Naive thymus-derived CD8-positive, alpha-beta T cell (primary cell): ENCODE measurements at regions not wholly inside any gene's neighbourhood (a gene's known extent, or its start where the extent isn't known, plus 50 kb on each side); places are given as distances from the start of the nearest gene placed in this dataset.

Experiments
- ATAC-seq, 2 donors: fragments of 150-1000 bp; cut with Tn5 transposase in 1 of 2; sonication (Bioruptor Pico), chemical (Tn5 transposase) in 1 of 2; 1 replicate in 1 of 2; 2 replicates in 1 of 2; pipeline ENCODE4 v1.10.0; 2021; ENCODE audit warnings: mild to moderate bottlenecking in 2 of 2, moderate library complexity in 2 of 2
- POLR2A ChIA-PET: fragments of 350-600 bp; sonication (Branson Sonifier 250); formaldehyde crosslinking; loops from one replicate; lab custom pipeline; 2021; ENCODE audit warnings: antibody characterized with exemption; lab: Charles Lee
- DNase-seq, 10 donors: peaks; one replicate each; pipeline versions ENCODE4 v3.0.0 to v3.0.0-alpha.2; 2020 to 2022
- H3K27ac Mint-ChIP-seq, 10 donors: one replicate each; pipeline ENCODE4 v1.8.0; 2020 to 2022; ENCODE audit warnings: mild to moderate bottlenecking in 10 of 10, mixed read lengths in 10 of 10, moderate library complexity in 4 of 10, inconsistent platforms in 1 of 10
- H3K27me3 Mint-ChIP-seq, 5 donors: one replicate each; pipeline ENCODE4 v1.8.0; 2021 to 2022; ENCODE audit warnings: mixed read lengths in 5 of 5
- H3K36me3 Mint-ChIP-seq, 3 donors: one replicate each; pipeline ENCODE4 v1.8.0; 2020 to 2022; ENCODE audit warnings: mixed read lengths in 3 of 3, mild to moderate bottlenecking in 2 of 3, inconsistent platforms in 1 of 3
- H3K4me1 Mint-ChIP-seq, 4 donors: one replicate each; pipeline ENCODE4 v1.8.0; 2021 to 2022; ENCODE audit warnings: mixed read lengths in 4 of 4
- H3K4me3 Mint-ChIP-seq, 10 donors: one replicate each; pipeline ENCODE4 v1.8.0; 2020 to 2022; ENCODE audit warnings: mild to moderate bottlenecking in 10 of 10, mixed read lengths in 10 of 10, moderate library complexity in 6 of 10, inconsistent platforms in 1 of 10
- H3K9me3 Mint-ChIP-seq, 9 donors: one replicate each; pipeline ENCODE4 v1.8.0; 2020 to 2022; ENCODE audit warnings: mixed read lengths in 9 of 9, mild to moderate bottlenecking in 3 of 9, inconsistent platforms in 1 of 9, moderate library complexity in 1 of 9

GRCh38 chrX:45760187-45760742 is 559.6 kb upstream of the DIPK2B start:
- Mint-ChIP-seq H3K4me3 (peak overlapping the region in 2 of 10 donors; percentile 53 to 55), H3K4me1 (peaks cover 10 to 93% (median 35%) of the 10 kb centered on the region in 4 donors), H3K36me3 (peaks cover 0 to 5% (median 0%) of the 10 kb centered on the region in 3 donors), H3K9me3 (no peaks in the 10 kb centered on the region), H3K27me3 (no peaks in the 10 kb centered on the region), H3K27ac (peak overlapping the region in 3 of 10 donors; percentile 27 to 83 (median 63))
- ATAC-seq (no peak), DNase-seq (no peak)
- POLR2A ChIA-PET = interaction anchor here (2.7 kb wide), 1 partner anchor 9 kb away, joined by 9 read pairs; no protein-coding TSS in a partner anchor

GRCh38 chrX:45758738-45759397 is 558.2 kb upstream of the DIPK2B start:
- Mint-ChIP-seq H3K27me3 (no peaks in the 10 kb centered on the region), H3K9me3 (no peaks in the 10 kb centered on the region), H3K4me1 (peaks cover 10 to 84% (median 35%) of the 10 kb centered on the region in 4 donors), H3K36me3 (peaks cover 0 to 5% (median 0%) of the 10 kb centered on the region in 3 donors), H3K4me3 (peak overlapping the region; percentile 47 to 89 (median 68)), H3K27ac (peak overlapping the region in 9 of 10 donors; percentile 2 to 95 (median 74))
- POLR2A ChIA-PET = interaction anchor here (2.7 kb wide), 1 partner anchor 11 kb away, joined by 9 read pairs; no protein-coding TSS in a partner anchor
- no peak for DNase-seq
- ATAC-seq = peak; percentile 48 to 50

GRCh38 chrX:45758319-45758718 is 557.6 kb upstream of the DIPK2B start:
- Mint-ChIP-seq H3K4me3 (peak overlapping the region; percentile 44 to 89 (median 62)), H3K27ac (peak overlapping the region; percentile 2 to 95 (median 70)), H3K9me3 (no peaks in the 10 kb centered on the region), H3K4me1 (peaks cover 10 to 79% (median 35%) of the 10 kb centered on the region in 4 donors), H3K27me3 (no peaks in the 10 kb centered on the region), H3K36me3 (peaks cover 0 to 5% (median 0%) of the 10 kb centered on the region in 3 donors)
- ATAC-seq = peak; percentile 37 to 54
- POLR2A ChIA-PET = interaction anchor here (2.7 kb wide), 1 partner anchor 11 kb away, joined by 9 read pairs; no protein-coding TSS in a partner anchor
- peak in 1 of 10 donors; percentile 14 for DNase-seq

GRCh38 chrX:45757272-45757671 is 556.6 kb upstream of the DIPK2B start:
- DNase-seq (no peak), ATAC-seq (no peak)
- Mint-ChIP-seq H3K9me3 (no peaks in the 10 kb centered on the region), H3K27ac (no peak overlapping the region), H3K36me3 (peaks cover 0 to 5% (median 0%) of the 10 kb centered on the region in 3 donors), H3K4me3 (no peak overlapping the region), H3K27me3 (no peaks in the 10 kb centered on the region), H3K4me1 (peaks cover 10 to 68% (median 32%) of the 10 kb centered on the region in 4 donors)
- POLR2A ChIA-PET = no interaction called here

- ATAC-seq (no peak), DNase-seq (no peak)
- Mint-ChIP-seq H3K27me3 (no peaks in the 10 kb centered on the region), H3K4me3 (no peak overlapping the region), H3K36me3 (no peaks in the 10 kb centered on the region), H3K9me3 (no peaks in the 10 kb centered on the region), H3K27ac (peak overlapping the region in 1 of 10 donors; percentile 58), H3K4me1 (peaks cover 10 to 65% (median 31%) of the 10 kb centered on the region in 4 donors)
- POLR2A ChIA-PET = no interaction called here
Observed at GRCh38 chrX:45756557-45756956, 555.9 kb upstream of the DIPK2B start.

GRCh38 chrX:45755703-45756102 is 555.0 kb upstream of the DIPK2B start:
- peaks cover 8 to 58% (median 30%) of the 10 kb centered on the region in 4 donors for H3K4me1 Mint-ChIP-seq
- no peak for ATAC-seq
- no peaks in the 10 kb centered on the region for H3K27me3 Mint-ChIP-seq
- DNase-seq = no peak
- POLR2A ChIA-PET = no interaction called here
- H3K4me3 Mint-ChIP-seq = peak overlapping the region in 1 of 10 donors; percentile 2
- H3K9me3 Mint-ChIP-seq = no peaks in the 10 kb centered on the region
- no peaks in the 10 kb centered on the region for H3K36me3 Mint-ChIP-seq
- peak overlapping the region in 1 of 10 donors; percentile 16 for H3K27ac Mint-ChIP-seq

GRCh38 chrX:45751156-45751555 is 550.5 kb upstream of the DIPK2B start:
- no peaks in the 10 kb centered on the region for H3K27me3 Mint-ChIP-seq
- peaks cover 2 to 29% (median 9%) of the 10 kb centered on the region in 4 donors for H3K4me1 Mint-ChIP-seq
- H3K27ac Mint-ChIP-seq = no peak overlapping the region
- no peaks in the 10 kb centered on the region for H3K9me3 Mint-ChIP-seq
- H3K4me3 Mint-ChIP-seq = no peak overlapping the region
- POLR2A ChIA-PET = no interaction called here
- ATAC-seq (no peak), DNase-seq (no peak)
- no peaks in the 10 kb centered on the region for H3K36me3 Mint-ChIP-seq

- H3K27me3 Mint-ChIP-seq = no peaks in the 10 kb centered on the region
- no peak overlapping the region for H3K27ac Mint-ChIP-seq
- POLR2A ChIA-PET = no interaction called here
- ATAC-seq (no peak), DNase-seq (no peak)
- peaks cover 2 to 24% (median 8%) of the 10 kb centered on the region in 4 donors for H3K4me1 Mint-ChIP-seq
- H3K36me3 Mint-ChIP-seq = peaks cover 0 to 4% (median 0%) of the 10 kb centered on the region in 3 donors
- H3K4me3 Mint-ChIP-seq = no peak overlapping the region
- no peaks in the 10 kb centered on the region for H3K9me3 Mint-ChIP-seq
Observed at GRCh38 chrX:45750639-45751038, 550.0 kb upstream of the DIPK2B start.

- H3K4me1 Mint-ChIP-seq = peaks cover 2 to 20% (median 8%) of the 10 kb centered on the region in 4 donors
- H3K36me3 Mint-ChIP-seq = peaks cover 0 to 10% (median 0%) of the 10 kb centered on the region in 3 donors
- no peaks in the 10 kb centered on the region for H3K27me3 Mint-ChIP-seq
- DNase-seq (peak in 2 of 10 donors; percentile 26 to 27), ATAC-seq (peak in 1 of 2 donors; percentile 51)
- H3K4me3 Mint-ChIP-seq = no peak overlapping the region
- POLR2A ChIA-PET = no interaction called here
- H3K9me3 Mint-ChIP-seq = no peaks in the 10 kb centered on the region
- H3K27ac Mint-ChIP-seq = peak overlapping the region in 2 of 10 donors; percentile 48 to 66
Observed at GRCh38 chrX:45749375-45749774, 548.7 kb upstream of the DIPK2B start.

GRCh38 chrX:45748369-45748774 is 547.7 kb upstream of the DIPK2B start:
- Mint-ChIP-seq H3K4me1 (peaks cover 2 to 20% (median 8%) of the 10 kb centered on the region in 4 donors), H3K9me3 (no peaks in the 10 kb centered on the region), H3K27ac (no peak overlapping the region), H3K36me3 (peaks cover 0 to 10% (median 0%) of the 10 kb centered on the region in 3 donors), H3K27me3 (no peaks in the 10 kb centered on the region), H3K4me3 (no peak overlapping the region)
- DNase-seq = no peak
- no peak for ATAC-seq
- POLR2A ChIA-PET = no interaction called here

- DNase-seq (no peak), ATAC-seq (no peak)
- Mint-ChIP-seq H3K27me3 (no peaks in the 10 kb centered on the region), H3K36me3 (peaks cover 0 to 10% (median 0%) of the 10 kb centered on the region in 3 donors), H3K4me1 (peaks cover 2 to 20% (median 8%) of the 10 kb centered on the region in 4 donors), H3K27ac (no peak overlapping the region), H3K9me3 (no peaks in the 10 kb centered on the region), H3K4me3 (no peak overlapping the region)
- POLR2A ChIA-PET = no interaction called here
Observed at GRCh38 chrX:45747905-45748304, 547.2 kb upstream of the DIPK2B start.

GRCh38 chrX:45745479-45745878 is 544.8 kb upstream of the DIPK2B start:
- POLR2A ChIA-PET = no interaction called here
- Mint-ChIP-seq H3K4me1 (peaks cover 2 to 15% (median 8%) of the 10 kb centered on the region in 4 donors), H3K27ac (peak overlapping the region in 1 of 10 donors; percentile 20)

More at GRCh38 chrX:45745479-45745878, 544.8 kb upstream of the DIPK2B start:
- DNase-seq (no peak), ATAC-seq (no peak)
- H3K27me3 Mint-ChIP-seq = no peaks in the 10 kb centered on the region
- no peak overlapping the region for H3K4me3 Mint-ChIP-seq
- H3K36me3 Mint-ChIP-seq = peaks cover 0 to 10% (median 0%) of the 10 kb centered on the region in 3 donors
- no peaks in the 10 kb centered on the region for H3K9me3 Mint-ChIP-seq
